ENCODE measurements at regions not wholly inside any gene's neighbourhood (a gene's known extent, or its start where the extent isn't known, plus 50 kb on each side); places are given as distances from the start of the nearest gene placed in this dataset.

DNA sequence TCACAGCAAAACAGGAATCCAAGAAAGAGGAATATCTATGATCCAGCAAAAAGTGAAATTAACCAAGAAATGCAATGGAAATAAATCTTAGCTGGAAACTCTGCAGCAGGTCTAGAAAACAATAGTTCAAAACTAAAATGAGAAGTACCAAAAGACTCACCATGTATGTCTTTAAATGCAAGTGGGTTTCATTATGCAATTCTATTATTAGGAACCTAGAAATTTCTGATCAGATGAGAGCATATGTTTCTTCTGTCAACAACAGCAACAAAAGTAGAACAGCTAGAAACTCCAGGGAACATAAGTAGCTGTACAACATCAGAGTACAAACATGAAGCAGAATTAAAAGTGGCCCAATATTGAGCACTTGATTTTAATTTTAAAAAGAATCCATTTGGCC, 304.0 kb downstream of the ARHGAP12 start:
- Histone ChIP-seq H3K27me3 (ENCODE audit: insufficient read depth, low read length, poor library complexity) (no peaks in the 10 kb centered on the region), H3K4me1 (ENCODE audit: insufficient read depth, low read length) (no peaks in the 10 kb centered on the region), H3K9me3 (ENCODE audit: insufficient read depth, low read length, severe bottlenecking) (peaks cover 18% of the 10 kb centered on the region), H3K9ac (ENCODE audit: low read depth, low read length) (no peak overlapping the region), H4K20me1 (ENCODE audit: insufficient read depth, low read length) (no peaks in the 10 kb centered on the region), H3K79me2 (ENCODE audit: insufficient read depth, low read length) (no peaks in the 10 kb centered on the region), H3K4me3 (ENCODE audit: low read depth in 1 of 2, low read length in 2 of 2) (no peak overlapping the region), H3K36me3 (ENCODE audit: insufficient read depth, low read length) (no peaks in the 10 kb centered on the region), H3K27ac (ENCODE audit: low read length) (no peak overlapping the region), H3K4me2 (ENCODE audit: insufficient read depth, low read length) (no peak overlapping the region), H2AFZ (ENCODE audit: low read depth, low read length) (no peak overlapping the region)
- ATAC-seq (ENCODE audit: insufficient read depth, low read depth) = no peak
- TF ChIP-seq, protein P1, sequence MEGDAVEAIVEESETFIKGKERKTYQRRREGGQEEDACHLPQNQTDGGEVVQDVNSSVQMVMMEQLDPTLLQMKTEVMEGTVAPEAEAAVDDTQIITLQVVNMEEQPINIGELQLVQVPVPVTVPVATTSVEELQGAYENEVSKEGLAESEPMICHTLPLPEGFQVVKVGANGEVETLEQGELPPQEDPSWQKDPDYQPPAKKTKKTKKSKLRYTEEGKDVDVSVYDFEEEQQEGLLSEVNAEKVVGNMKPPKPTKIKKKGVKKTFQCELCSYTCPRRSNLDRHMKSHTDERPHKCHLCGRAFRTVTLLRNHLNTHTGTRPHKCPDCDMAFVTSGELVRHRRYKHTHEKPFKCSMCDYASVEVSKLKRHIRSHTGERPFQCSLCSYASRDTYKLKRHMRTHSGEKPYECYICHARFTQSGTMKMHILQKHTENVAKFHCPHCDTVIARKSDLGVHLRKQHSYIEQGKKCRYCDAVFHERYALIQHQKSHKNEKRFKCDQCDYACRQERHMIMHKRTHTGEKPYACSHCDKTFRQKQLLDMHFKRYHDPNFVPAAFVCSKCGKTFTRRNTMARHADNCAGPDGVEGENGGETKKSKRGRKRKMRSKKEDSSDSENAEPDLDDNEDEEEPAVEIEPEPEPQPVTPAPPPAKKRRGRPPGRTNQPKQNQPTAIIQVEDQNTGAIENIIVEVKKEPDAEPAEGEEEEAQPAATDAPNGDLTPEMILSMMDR (IDR thresholded peaks at IDR 0.05; ENCODE audit: borderline replicate concordance, extremely low read depth, low read length, poor library complexity, severe bottlenecking) = no peak
- TF ChIP-seq EZH2 (IDR thresholded peaks at IDR 0.05; ENCODE audit: borderline replicate concordance, low read depth, low read length, severe bottlenecking) = no peak
- DNase-seq = no peak

DNA sequence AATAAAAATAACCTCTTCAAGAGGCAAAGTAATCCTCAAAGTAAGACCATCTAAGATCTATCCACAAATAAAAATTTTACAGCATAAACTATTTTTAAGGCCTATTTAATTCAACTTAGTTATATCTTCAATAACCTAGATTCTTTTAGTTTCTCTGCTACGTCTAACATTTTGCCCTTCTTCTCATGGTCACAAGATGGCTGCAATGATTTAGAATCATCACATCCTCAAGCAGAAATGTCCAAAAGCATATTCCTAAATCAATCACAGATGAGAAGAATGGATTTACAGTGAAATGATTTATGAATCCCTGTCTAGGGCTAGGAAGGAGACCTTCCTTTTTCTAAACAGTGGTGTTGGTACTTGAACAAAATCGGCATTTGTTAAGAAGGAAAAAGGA, 304.7 kb downstream of the ARHGAP12 start:
- peaks cover 18% of the 10 kb centered on the region for H3K9me3 ChIP-seq (ENCODE audit: insufficient read depth, low read length, severe bottlenecking)
- no peak overlapping the region for H3K4me2 ChIP-seq (ENCODE audit: insufficient read depth, low read length)
- no peaks in the 10 kb centered on the region for H3K36me3 ChIP-seq (ENCODE audit: insufficient read depth, low read length)
- no peak overlapping the region for H3K9ac ChIP-seq (ENCODE audit: low read depth, low read length)
- H2AFZ ChIP-seq (ENCODE audit: low read depth, low read length) = no peak overlapping the region
- H3K27me3 ChIP-seq (ENCODE audit: insufficient read depth, low read length, poor library complexity) = no peaks in the 10 kb centered on the region
- no peak overlapping the region for H3K27ac ChIP-seq (ENCODE audit: low read length)
- DNase-seq (no peak), ATAC-seq (ENCODE audit: insufficient read depth, low read depth) (no peak)
- no peaks in the 10 kb centered on the region for H3K4me1 ChIP-seq (ENCODE audit: insufficient read depth, low read length)
- TF ChIP-seq, protein P1 (IDR thresholded peaks at IDR 0.05; ENCODE audit: borderline replicate concordance, extremely low read depth, low read length, poor library complexity, severe bottlenecking) = no peak
- TF ChIP-seq EZH2 (IDR thresholded peaks at IDR 0.05; ENCODE audit: borderline replicate concordance, low read depth, low read length, severe bottlenecking) = no peak
- no peak overlapping the region for H3K4me3 ChIP-seq (ENCODE audit: low read depth in 1 of 2, low read length in 2 of 2)
- H3K79me2 ChIP-seq (ENCODE audit: insufficient read depth, low read length) = no peaks in the 10 kb centered on the region
- no peaks in the 10 kb centered on the region for H4K20me1 ChIP-seq (ENCODE audit: insufficient read depth, low read length)

DNA sequence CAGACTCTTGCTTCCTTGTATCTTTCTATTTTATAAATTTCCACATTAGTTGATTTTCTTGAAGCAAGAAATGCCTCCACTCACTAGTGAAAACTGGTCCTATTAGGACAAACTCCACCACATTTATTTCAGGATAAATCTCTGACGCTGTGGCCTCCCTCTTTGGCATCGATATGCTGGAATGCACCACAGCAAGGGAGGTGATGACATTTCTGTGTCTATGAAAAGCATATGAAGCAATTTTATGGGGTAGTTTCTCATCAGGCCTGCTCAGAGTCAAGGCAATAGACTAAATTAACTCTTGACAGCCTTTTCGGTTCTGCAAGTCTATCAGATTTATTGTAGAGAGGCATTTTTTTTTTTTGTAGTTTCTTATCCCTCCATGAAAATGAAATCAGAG, 304.4 kb downstream of the ZEB1 start:
- Histone ChIP-seq H2AFZ (ENCODE audit: low read depth, low read length) (no peak overlapping the region), H4K20me1 (ENCODE audit: insufficient read depth, low read length) (no peaks in the 10 kb centered on the region), H3K79me2 (ENCODE audit: insufficient read depth, low read length) (no peaks in the 10 kb centered on the region), H3K36me3 (ENCODE audit: insufficient read depth, low read length) (no peaks in the 10 kb centered on the region), H3K27ac (ENCODE audit: low read length) (no peak overlapping the region), H3K4me3 (ENCODE audit: low read depth in 1 of 2, low read length in 2 of 2) (no peak overlapping the region), H3K9me3 (ENCODE audit: insufficient read depth, low read length, severe bottlenecking) (peaks cover 18% of the 10 kb centered on the region), H3K27me3 (ENCODE audit: insufficient read depth, low read length, poor library complexity) (no peaks in the 10 kb centered on the region), H3K4me1 (ENCODE audit: insufficient read depth, low read length) (no peaks in the 10 kb centered on the region), H3K4me2 (ENCODE audit: insufficient read depth, low read length) (no peak overlapping the region), H3K9ac (ENCODE audit: low read depth, low read length) (no peak overlapping the region)
- DNase-seq (no peak), ATAC-seq (ENCODE audit: insufficient read depth, low read depth) (no peak)
- no peak for TF ChIP-seq EZH2 (IDR thresholded peaks at IDR 0.05; ENCODE audit: borderline replicate concordance, low read depth, low read length, severe bottlenecking)
- TF ChIP-seq, protein P1 (IDR thresholded peaks at IDR 0.05; ENCODE audit: borderline replicate concordance, extremely low read depth, low read length, poor library complexity, severe bottlenecking) = no peak

DNA sequence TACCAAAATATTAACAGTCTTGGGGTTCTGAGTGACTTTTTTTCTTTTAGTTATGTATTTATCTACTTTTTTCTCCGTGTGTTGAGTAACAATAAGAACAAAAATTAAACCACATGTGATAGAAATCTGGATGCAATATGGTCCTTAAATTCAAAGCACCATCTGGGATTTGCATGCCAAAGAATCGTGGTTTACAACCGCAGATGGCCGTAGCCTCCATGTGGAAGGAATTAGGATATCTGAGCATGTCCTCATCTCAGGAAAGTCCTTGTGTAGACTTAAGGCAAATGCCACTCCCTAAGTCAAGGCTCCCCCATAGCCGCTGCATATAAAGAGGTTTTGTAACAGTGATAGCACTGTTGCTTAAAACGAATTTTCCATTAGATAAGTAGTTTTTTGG, 304.0 kb downstream of the ZEB1 start:
- Histone ChIP-seq H3K27ac (ENCODE audit: low read length) (no peak overlapping the region), H3K27me3 (ENCODE audit: insufficient read depth, low read length, poor library complexity) (no peaks in the 10 kb centered on the region), H3K4me2 (ENCODE audit: insufficient read depth, low read length) (no peak overlapping the region), H3K79me2 (ENCODE audit: insufficient read depth, low read length) (no peaks in the 10 kb centered on the region), H4K20me1 (ENCODE audit: insufficient read depth, low read length) (no peaks in the 10 kb centered on the region), H3K9me3 (ENCODE audit: insufficient read depth, low read length, severe bottlenecking) (peaks cover 18% of the 10 kb centered on the region), H3K4me1 (ENCODE audit: insufficient read depth, low read length) (no peaks in the 10 kb centered on the region), H3K9ac (ENCODE audit: low read depth, low read length) (no peak overlapping the region), H2AFZ (ENCODE audit: low read depth, low read length) (no peak overlapping the region), H3K4me3 (ENCODE audit: low read depth in 1 of 2, low read length in 2 of 2) (no peak overlapping the region), H3K36me3 (ENCODE audit: insufficient read depth, low read length) (no peaks in the 10 kb centered on the region)
- ATAC-seq (ENCODE audit: insufficient read depth, low read depth) = no peak
- no peak for DNase-seq
- TF ChIP-seq, protein P1 (IDR thresholded peaks at IDR 0.05; ENCODE audit: borderline replicate concordance, extremely low read depth, low read length, poor library complexity, severe bottlenecking) = no peak
- no peak for TF ChIP-seq EZH2 (IDR thresholded peaks at IDR 0.05; ENCODE audit: borderline replicate concordance, low read depth, low read length, severe bottlenecking)
